ENCODE measurements at regions not wholly inside any gene's neighbourhood (a gene's known extent, or its start where the extent isn't known, plus 50 kb on each side); places are given as distances from the start of the nearest gene placed in this dataset.

DNA sequence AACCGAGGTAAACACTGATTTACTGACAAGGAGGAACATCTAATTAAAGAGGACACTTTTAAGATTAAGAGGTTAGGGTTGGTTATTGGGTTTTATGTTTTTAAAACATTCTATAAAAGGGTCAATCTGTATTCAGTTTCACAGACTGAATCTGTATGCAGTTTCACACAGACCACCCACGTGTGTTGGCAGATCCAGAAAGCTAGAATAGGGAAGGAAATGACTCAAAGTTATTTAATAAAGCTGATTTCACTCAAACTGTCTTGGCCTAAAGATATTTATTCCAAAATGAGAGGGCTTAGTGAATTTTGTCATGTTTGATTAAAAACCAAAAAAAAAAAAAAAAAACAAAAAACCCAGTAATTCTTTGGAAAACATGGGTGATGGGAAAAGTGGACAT, 140.2 kb downstream of the SLC24A2 start:
- TF ChIP-seq, protein P1, sequence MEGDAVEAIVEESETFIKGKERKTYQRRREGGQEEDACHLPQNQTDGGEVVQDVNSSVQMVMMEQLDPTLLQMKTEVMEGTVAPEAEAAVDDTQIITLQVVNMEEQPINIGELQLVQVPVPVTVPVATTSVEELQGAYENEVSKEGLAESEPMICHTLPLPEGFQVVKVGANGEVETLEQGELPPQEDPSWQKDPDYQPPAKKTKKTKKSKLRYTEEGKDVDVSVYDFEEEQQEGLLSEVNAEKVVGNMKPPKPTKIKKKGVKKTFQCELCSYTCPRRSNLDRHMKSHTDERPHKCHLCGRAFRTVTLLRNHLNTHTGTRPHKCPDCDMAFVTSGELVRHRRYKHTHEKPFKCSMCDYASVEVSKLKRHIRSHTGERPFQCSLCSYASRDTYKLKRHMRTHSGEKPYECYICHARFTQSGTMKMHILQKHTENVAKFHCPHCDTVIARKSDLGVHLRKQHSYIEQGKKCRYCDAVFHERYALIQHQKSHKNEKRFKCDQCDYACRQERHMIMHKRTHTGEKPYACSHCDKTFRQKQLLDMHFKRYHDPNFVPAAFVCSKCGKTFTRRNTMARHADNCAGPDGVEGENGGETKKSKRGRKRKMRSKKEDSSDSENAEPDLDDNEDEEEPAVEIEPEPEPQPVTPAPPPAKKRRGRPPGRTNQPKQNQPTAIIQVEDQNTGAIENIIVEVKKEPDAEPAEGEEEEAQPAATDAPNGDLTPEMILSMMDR (IDR thresholded peaks at IDR 0.05) = no peak
- TF ChIP-seq, protein P2, sequence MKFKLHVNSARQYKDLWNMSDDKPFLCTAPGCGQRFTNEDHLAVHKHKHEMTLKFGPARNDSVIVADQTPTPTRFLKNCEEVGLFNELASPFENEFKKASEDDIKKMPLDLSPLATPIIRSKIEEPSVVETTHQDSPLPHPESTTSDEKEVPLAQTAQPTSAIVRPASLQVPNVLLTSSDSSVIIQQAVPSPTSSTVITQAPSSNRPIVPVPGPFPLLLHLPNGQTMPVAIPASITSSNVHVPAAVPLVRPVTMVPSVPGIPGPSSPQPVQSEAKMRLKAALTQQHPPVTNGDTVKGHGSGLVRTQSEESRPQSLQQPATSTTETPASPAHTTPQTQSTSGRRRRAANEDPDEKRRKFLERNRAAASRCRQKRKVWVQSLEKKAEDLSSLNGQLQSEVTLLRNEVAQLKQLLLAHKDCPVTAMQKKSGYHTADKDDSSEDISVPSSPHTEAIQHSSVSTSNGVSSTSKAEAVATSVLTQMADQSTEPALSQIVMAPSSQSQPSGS (CRISPR knock-in tag; IDR thresholded peaks at IDR 0.05; ENCODE audit: borderline replicate concordance, low read depth) = no peak
- TF ChIP-seq, protein P3, sequence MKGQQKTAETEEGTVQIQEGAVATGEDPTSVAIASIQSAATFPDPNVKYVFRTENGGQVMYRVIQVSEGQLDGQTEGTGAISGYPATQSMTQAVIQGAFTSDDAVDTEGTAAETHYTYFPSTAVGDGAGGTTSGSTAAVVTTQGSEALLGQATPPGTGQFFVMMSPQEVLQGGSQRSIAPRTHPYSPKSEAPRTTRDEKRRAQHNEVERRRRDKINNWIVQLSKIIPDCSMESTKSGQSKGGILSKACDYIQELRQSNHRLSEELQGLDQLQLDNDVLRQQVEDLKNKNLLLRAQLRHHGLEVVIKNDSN (CRISPR knock-in tag; IDR thresholded peaks at IDR 0.05) = no peak
- TF ChIP-seq FOXJ3 (CRISPR knock-in tag; IDR thresholded peaks at IDR 0.05; ENCODE audit: borderline replicate concordance) (no peak), SMAD4 (CRISPR knock-in tag; IDR thresholded peaks at IDR 0.05) (no peak), ELF4 (CRISPR knock-in tag; IDR thresholded peaks at IDR 0.05; ENCODE audit: low read depth) (no peak), ZNF138 (CRISPR knock-in tag; conservative IDR thresholded peaks at IDR 0.05) (no peak), ATF1 (CRISPR knock-in tag; IDR thresholded peaks at IDR 0.05) (no peak), TCF7 (CRISPR knock-in tag; IDR thresholded peaks at IDR 0.05; ENCODE audit: low read depth) (no peak)
- TF ChIP-seq, protein P4, sequence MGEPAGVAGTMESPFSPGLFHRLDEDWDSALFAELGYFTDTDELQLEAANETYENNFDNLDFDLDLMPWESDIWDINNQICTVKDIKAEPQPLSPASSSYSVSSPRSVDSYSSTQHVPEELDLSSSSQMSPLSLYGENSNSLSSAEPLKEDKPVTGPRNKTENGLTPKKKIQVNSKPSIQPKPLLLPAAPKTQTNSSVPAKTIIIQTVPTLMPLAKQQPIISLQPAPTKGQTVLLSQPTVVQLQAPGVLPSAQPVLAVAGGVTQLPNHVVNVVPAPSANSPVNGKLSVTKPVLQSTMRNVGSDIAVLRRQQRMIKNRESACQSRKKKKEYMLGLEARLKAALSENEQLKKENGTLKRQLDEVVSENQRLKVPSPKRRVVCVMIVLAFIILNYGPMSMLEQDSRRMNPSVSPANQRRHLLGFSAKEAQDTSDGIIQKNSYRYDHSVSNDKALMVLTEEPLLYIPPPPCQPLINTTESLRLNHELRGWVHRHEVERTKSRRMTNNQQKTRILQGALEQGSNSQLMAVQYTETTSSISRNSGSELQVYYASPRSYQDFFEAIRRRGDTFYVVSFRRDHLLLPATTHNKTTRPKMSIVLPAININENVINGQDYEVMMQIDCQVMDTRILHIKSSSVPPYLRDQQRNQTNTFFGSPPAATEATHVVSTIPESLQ (CRISPR knock-in tag; IDR thresholded peaks at IDR 0.05) = no peak
- TF ChIP-seq, protein P5, sequence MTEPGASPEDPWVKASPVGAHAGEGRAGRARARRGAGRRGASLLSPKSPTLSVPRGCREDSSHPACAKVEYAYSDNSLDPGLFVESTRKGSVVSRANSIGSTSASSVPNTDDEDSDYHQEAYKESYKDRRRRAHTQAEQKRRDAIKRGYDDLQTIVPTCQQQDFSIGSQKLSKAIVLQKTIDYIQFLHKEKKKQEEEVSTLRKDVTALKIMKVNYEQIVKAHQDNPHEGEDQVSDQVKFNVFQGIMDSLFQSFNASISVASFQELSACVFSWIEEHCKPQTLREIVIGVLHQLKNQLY (CRISPR knock-in tag; IDR thresholded peaks at IDR 0.05) = no peak
- TF ChIP-seq, protein P6, sequence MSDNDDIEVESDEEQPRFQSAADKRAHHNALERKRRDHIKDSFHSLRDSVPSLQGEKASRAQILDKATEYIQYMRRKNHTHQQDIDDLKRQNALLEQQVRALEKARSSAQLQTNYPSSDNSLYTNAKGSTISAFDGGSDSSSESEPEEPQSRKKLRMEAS (CRISPR knock-in tag; IDR thresholded peaks at IDR 0.05) = no peak

Data from WTC11 (cell line).